Stimulated activated CD4-positive, alpha-beta T cell treated with anti-CD3 and anti-CD28 coated beads, Interleukin-4, amount 100 ng/mL, for 48 hours (primary cell): ENCODE measurements at regions not wholly inside any gene's neighbourhood (a gene's known extent, or its start where the extent isn't known, plus 50 kb on each side); places are given as distances from the start of the nearest gene placed in this dataset.

ENCODE experiments used
- DNase-seq, 2 donors: peaks; one replicate each; pipeline ENCODE4 v3.0.0-alpha.2; 2020; ENCODE audit warnings: low read depth in 2 of 2

DNA sequence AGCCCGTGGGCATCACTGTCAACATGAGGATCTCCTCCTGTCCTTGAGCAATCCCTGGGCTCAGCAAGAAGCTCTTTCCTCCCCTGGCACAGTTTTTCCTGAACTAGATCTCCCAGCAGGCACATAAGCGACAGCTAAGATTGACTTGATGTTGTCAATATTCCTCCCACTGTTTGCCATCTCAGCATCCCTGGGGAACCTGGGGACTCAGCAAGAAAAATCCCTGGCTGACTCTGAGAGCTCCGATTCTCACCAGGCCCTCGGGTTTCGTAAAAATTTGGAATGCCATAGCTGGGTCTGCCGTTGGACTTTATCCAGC, 687.2 kb downstream of the MATN1 start:
- DNase-seq = no peak

DNA sequence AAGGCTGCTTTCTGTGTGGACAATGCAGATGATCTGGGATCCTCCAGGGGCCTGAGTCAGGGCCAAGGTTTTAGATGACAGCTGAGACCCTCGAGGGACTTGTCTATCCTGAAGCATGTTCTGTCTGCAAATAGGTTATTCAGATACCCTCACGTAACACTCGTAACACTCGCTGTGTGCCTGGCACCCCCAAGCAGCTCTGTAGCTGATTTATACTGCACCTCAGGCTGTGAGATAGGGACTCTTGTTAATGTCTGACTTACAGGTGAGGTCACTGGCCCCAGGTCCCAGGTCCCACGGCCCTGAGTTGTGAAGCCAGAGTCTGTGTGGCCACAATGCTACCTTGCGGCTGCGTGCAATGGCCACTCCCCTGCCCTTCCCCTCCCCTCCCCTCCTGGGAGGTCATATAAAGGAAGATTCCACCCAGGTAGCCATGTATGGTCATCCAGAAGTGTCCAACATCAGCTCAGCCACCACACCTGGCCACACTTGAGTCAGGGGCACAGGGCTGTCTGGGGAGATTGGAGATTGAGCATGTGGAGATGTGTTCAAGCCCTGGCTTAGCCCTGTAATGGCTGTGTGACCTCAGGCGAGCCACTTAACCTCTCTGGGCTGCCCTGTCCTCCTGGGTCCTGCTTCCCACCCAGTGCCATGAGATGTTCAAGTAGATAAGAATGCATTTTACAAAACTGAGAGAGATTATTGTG, 687.7 kb downstream of the MATN1 start:
- DNase-seq = no peak

DNA sequence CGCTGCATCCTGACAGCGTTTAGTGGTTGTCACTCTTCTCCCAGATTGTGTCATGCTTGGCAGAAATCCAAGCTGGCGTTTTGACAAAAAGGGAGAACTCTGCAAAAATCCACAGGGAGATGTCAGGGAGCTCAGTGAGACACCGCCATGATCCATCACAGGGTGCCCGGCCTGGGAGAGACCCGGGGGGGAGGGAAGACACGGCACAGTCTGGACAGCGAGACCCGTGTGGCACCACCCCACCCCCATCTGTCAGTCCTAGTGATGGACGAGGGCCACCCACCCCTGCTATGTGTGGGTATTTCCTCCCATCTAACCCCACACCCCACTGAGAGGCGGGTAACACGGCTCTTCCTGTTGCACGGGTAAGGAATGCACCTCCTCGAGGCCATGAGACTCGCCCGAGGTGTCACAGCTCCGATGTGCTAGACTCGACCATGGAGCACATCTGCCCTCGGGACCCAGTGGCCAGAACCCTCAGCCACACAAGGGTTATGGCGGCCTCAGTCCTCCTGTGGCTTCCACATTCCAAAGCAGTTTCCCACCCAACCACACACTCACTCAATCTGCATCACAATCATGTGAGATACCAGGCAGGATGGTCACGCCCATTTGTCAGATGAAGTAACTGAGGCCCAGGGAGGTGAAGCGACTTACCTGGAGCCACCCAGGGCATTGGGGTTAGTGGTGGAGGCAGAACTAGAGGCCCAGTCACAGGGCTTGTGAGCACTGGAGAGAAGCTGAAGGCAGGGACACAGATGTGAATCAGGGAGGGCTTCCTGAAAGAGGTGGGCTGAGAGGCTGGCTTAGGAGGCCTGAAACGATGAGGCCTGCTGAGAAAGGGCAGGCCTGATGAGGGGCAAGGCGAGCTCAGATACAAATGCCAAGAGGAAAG, 688.5 kb downstream of the MATN1 start:
- no peak for DNase-seq

DNA sequence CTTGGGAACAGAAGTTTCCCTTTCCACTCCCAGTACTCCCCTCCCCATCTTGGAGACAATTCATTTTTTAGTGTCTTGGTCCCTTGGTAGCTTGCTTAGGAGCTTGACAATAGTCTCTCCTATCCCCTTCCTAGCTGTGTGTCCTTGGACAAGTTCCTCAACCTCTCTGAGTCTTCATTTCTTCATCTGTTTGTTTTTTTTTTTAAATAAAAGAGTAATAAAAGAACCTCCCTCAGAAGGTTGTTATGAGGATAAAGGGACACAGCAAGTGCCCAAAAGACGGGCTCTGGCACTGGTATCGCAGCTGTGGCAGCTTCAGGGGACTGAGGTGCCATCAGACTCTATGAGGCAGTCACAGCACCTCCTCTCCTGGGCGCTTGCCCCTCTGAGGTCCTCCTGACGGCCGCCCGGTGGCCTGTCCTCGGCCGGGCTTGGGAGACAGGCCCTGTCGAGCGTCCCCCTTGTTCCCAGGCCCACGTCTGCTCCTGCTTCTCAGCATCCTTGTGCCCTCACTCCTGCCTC, 689.2 kb downstream of the MATN1 start:
- DNase-seq = no peak

DNA sequence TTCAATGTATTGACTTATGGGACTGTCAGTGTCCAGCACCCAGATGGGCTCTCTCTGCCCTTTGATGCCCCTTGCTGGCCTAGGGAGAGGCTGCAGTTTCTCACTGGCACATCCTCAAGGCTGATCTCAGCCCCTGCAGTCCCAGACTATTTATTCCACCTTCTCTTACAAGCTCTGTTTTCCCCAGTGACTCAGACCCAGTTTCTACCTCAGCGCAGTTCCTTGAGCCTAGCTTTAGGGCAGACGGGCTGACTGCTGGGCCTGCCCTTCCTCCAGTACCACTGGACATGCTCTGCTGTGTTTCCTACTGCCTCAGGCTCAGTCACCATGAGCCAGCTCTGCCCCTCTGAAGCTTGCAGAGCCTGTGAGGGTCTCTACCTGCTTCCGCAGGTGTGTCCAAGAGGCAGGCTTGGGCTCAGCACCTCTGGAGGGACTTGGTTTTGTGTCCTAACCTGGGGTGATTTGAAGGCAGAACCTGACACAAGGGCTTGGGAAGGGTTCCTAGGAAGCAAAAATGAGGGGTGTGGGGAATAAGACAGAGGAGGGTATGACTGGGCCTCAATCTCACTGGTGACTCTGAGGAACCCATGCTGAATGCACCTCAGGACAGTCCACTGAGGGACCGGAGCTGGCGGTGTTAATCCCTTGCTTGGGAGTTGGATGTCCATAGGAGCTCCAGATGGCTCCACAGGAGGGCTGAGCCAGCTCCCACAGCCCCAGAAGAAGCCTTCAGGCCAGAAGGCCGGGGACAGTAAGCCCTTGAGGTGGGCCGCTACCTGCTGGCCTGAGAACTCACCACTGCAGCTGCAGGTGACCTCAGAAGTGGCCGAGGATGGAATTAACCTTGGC, 689.9 kb downstream of the MATN1 start:
- no peak for DNase-seq

DNA sequence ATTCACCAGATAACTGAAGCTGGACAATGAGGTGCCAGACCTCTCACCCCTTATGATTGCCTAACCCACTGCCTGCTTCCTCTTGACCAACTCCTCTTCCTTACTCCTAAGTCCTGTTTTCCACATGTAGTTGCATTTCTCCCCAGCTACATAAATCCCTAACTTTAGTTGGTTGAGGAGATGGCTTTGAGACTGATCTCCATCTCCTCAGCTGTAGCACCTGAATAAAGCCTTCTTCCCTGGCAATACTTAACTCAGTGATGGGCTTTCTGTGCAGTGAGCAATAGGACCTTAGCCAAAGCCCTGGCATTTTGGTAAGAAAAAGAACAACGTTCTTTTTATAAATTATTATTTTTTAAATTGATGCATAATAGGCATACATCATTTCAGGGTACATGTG, 691.1 kb downstream of the MATN1 start:
- no peak for DNase-seq

DNA sequence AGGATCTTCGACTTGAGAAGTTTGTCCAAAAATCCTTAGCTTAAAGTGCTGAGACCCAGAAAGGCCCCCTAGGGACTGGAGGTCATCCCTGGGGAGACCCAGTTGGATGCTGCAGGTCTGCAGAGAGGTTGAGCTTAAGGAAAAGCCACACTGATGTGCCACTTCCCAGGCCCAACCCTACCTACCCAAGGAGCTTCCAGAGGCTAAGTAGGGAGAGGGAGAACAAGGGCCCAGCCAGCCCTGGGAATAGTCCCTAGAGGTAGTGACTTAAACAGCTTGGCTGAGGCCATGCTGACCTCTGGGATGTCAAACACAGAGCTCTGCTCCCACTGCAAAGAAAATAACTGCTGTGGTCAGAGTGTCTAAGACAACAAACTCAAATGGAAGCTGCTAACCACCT, 693.7 kb downstream of the MATN1 start:
- no peak for DNase-seq

DNA sequence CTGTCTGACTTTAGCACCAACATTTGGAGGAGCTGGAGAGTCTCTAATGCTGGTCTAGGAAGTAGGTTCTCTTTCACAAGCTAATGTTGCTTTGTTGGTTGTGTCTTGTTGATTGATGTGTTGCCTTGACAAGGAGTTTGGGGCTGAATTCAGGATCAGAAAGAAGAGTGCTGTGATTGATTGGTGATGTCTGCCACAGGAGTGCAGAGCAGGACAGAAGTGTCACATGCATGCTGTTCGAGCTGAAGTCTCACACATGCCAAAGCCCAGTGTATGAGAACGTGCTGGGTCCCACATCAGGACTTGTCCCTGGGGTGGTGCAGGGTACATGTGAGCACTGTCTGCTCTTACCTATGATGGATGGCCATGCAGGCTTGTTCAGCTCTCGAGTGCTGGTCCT, 694.4 kb downstream of the MATN1 start:
- no peak for DNase-seq

DNA sequence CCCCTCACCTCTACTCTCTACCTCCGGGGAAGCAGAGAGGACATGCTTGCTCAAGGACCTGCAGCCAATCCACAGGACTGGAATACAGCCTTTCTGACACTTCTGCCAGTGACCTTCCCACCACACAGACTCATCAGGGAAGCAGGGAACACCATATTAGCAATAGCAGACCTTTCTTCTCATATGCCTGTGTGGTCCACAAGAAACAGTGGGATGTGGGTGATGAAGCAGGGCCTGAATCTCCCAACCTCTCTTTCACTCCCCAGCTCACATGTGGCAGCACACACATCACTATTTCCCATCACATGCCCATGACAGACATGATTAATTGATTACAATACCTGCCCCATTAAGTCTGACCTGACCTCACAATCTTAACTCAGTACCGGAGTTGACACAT, 695.1 kb downstream of the MATN1 start:
- no peak for DNase-seq

DNA sequence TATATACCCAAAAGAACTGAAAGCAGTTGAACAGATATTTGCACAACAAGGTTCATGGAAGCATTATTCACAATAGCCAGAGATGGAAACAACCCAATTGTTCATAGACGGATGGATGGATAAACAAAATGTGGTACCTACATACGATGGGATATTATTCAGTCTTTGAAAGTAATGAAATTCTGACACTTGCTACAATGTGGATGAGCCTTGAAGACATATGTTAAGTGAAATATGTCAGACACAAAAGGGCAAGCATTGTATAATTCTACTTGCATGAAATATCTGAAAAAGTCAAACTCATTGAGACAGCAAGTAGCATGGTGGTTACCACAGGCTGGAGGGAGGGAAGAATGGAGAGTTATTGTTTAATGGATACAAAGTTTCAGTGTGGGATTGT, 696.1 kb downstream of the MATN1 start:
- no peak for DNase-seq

DNA sequence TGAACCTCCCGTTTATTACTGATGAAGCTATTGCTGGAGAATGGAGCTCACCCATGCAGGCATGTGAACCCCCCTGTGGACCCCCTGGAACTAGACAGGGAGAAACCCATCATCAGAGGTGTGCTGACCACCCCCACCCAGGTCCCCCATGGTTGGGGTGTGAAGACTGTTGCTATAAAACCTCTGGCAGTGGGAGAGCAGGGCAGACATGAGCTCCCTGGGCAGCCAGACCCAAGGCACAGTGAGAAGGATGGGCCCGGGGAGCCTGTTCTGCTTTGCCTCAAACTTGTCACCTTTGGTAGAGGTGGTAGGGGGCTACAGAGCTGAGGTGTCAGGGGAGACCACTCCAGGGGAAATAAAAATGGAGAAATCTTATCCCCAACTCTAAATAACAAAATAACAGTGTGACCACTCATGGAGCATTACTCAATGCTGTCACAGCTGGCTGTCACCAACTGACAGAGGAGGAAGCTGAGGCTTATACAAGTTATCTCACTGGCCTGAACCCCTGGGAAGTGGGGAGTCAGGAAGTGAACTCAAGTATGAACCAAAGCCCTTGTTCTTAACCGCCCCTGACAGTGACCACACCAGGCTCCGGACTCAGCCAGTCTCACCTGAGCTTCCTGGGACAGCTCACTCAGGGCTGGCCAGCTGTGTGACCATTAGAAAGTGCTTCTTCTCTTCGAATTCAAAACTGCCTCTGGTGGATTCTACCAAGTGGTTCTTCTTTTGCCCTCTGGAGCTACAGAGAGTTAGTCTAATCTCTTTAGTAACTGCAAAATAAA, 698.8 kb downstream of the MATN1 start:
- no peak for DNase-seq

DNA sequence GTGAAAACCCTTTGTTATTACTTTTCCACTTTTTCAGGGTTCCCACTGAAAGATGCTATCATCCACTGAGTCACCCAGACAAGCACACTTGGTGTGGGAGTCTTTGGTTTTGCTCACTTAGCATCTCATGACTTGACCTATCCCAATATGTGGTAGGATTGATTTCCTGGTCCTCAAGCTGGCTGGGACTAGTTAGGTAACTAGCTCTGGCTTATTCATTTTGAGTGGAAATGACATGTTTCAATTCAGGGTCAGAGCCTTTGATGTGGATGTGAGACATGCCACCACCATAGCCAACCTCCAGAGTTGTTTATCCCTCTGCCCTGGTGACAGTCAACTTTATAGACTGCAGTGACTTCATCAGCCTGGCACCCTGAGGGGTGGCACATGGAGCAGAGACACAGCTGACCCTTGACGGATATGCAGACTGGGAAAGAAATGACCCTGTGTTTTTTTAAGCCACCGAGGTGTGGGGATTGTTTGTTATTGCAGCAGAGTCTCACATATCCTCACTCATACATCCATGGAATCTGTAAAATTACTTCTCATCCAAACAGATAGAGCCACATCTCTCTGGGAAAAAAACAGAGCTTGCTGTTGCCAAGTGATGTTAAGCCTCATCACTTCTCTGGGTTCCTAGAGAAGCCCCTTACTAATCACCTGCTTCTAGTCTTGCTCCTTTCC, 699.9 kb downstream of the MATN1 start:
- no peak for DNase-seq

DNA sequence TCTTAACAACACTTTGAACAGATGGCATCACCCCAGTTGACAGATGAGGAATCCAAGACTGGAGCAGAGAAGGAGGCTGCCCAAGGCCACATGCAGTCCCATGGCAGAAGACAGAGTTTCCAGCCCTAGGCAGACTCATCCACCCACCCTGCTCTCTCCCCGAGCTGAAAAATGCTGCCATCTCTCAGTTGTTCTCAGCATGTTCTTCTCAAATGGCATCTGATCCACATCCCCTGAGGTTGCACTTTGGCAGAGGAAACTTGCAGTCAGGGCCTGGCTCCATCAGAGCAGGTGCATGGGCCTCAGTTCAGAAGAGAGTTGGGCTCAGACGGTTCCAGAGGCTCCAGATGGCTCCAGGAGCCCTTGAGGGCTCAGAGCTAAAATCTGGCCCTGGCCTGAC, 709.4 kb downstream of the MATN1 start:
- no peak for DNase-seq

DNA sequence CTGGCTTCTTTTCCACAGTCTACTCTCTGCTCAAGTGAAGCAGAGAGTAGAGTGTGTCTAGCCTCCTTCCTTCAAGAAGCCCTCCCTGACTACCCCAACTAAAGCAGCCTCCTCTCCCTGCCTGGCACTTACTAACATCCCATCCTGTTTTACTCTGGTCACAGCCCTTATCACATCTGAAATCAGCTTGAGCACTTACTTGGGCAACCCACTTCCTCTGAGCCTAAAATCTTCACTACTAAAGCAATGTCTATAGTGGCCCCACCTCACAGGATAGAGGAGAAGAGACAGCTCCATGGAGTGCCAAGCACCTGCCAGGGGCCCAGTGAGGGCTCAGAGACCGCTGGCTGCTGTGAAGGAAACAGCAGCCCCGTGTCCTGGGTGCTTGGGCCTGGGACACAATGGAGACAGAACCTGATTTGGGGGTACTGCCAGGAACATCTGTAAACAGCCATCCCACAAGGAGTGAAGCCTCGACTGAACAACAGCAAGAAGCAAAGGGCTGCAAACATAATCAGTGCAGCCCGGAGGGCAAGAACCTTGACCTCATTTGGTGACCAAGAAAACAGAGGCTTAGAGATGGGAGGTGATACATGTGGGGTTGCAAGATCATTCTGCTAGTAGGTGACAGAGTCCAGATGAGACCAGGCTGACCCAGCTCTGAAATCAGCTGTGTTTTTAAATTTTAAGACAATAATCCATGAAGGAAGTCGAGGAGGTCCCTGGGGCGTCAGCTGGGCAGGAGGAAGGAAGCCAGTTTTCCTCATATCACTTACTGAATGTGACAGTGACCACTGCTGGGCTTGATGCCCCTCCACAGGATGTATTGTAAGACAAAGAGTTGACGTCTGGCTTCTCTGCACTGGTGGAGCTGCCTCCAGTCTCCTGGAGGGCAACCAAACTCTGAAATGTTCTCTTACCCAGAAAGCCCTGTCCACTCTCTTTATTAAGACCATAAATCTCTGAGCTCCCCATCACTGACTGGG, 710.6 kb downstream of the MATN1 start:
- DNase-seq = no peak

DNA sequence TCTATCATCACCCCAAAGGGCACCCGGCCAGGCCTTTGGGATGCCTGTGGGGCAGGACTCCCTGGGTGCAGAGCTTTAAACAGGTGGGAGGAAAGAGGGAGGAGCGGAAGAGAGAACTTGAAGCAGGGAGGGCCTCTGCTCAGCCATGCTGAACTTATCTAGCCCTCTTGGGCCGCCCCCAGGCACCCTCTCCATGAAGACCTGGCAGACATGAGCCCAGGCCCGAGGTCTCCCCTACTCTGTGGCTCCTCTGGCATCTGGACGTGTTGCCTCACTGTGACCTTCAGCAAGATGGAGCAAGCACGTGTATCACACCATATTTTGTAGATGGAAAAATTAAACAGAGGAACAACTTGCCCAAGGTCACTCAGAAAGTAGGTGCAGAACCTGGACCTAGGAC, 711.4 kb downstream of the MATN1 start:
- no peak for DNase-seq

DNA sequence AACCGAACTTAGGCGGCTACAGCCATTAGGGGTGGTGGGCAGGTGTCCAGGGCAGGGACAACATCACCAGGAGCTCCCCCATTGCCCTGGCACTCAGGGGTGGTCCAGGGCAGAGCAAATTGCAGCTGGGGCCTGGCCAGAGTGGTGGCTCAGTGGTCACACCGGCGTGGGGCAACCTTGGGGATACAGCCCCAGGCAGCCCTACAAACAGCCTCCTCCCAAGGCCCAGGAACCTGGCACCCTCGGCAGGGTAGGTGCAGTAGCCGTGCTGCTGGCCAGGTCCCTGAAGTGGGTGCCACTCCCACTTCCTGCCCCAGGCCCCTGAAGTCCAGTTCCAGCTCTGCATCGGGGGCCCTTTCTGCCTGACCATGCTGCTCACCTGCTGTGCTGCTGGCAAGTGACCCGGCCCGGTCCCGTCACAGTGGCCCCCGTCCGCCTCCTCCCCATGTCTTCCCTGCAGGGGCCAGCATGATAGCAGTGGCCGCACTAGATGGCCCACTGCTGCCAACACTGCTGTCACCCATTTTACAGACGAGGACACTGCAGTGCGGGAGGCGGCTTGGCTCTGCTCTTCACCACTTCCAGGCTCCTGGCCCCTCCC, 712.8 kb downstream of the MATN1 start:
- no peak for DNase-seq

DNA sequence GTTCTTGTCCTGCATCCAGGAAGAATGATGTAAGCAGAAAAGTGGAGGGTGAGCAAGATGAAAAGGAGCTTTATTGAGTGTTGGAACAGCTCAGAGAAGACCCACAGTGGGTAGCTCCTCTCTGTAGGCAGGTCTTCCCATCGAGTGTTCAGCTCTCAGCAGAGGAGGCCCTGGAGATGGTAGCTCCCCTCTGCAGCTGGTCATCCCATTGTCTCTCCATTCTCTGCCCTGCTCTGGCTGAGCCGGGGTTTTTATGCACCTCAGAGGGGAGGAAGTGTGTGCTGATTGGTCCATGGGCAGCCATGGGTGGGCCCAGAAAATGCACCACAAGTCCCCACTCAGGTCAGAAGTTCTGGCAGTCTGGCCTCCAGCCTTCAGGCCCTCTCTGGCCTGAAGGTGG, 713.7 kb downstream of the MATN1 start:
- DNase-seq = no peak

DNA sequence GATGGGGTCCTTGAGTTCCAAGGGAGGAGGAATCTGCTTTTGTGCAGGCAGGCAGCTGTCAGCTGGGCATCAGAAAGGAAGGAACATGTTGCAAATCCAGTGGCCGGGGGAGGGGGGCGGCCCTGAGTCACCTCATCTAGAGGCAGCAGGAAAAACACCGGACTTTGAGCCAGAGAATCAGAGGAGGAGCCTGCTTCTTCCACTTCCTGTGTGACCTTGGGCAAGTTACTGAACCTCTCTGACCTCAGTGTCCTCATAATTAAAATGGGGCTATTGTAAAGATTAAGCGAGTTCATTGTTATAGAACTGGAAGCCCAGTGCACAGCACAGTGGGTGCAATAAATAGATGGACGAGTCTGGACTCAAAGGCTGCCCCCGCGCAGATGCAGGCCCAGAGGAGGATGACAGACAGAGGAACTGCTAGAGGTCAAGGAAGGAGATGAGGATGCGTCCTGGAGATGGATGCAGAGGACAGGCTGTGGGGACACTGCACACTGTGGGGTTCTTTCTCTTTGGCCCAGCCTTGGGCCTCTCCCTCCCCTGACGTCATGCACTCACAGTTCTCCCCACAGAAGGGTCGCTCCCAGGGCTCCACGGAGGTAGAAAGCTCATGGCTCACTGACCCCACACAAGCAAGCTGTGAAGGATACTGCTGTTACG, 714.3 kb downstream of the MATN1 start:
- no peak for DNase-seq
